Lung microvascular endothelial cell (primary cell): ENCODE measurements at regions not wholly inside any gene's neighbourhood (a gene's known extent, or its start where the extent isn't known, plus 50 kb on each side); places are given as distances from the start of the nearest gene placed in this dataset.

Experiments used
- DNase-seq, 2 donors: peaks; one replicate each; pipeline versions ENCODE4 v3.0.0 to v3.0.0-alpha.2; 2010; ENCODE audit warnings: low read depth in 2 of 2

- DNase-seq, result no peak
Observed at GRCh38 chr17:77001487-77001886, 133.3 kb downstream of the MGAT5B start.

- DNase-seq, result peak; percentile 20 to 44
Observed at GRCh38 chr17:77002103-77003045, 134.2 kb downstream of the MGAT5B start.

GRCh38 chr17:77003699-77004098 is 135.5 kb downstream of the MGAT5B start:
- DNase-seq, result no peak

- DNase-seq, result no peak
Observed at GRCh38 chr17:77006971-77007649, 133.7 kb upstream of the SEC14L1 start.

GRCh38 chr17:77009877-77010276 is 130.9 kb upstream of the SEC14L1 start:
- DNase-seq, result no peak

GRCh38 chr17:77010667-77011066 is 130.1 kb upstream of the SEC14L1 start:
- DNase-seq, result no peak

GRCh38 chr17:77011173-77012011 is 129.4 kb upstream of the SEC14L1 start:
- peak; percentile 59 to 68 for DNase-seq

GRCh38 chr17:77018504-77018903 is 122.3 kb upstream of the SEC14L1 start:
- DNase-seq, result no peak

- no peak for DNase-seq
Observed at GRCh38 chr17:77019893-77020379, 120.8 kb upstream of the SEC14L1 start.

GRCh38 chr17:77020973-77021372 is 119.8 kb upstream of the SEC14L1 start:
- no peak for DNase-seq

- DNase-seq, result no peak
Observed at GRCh38 chr17:77022766-77023165, 118.0 kb upstream of the SEC14L1 start.

GRCh38 chr17:77025781-77026180 is 115.0 kb upstream of the SEC14L1 start:
- DNase-seq, result no peak

GRCh38 chr17:77027271-77027889 is 113.4 kb upstream of the SEC14L1 start:
- no peak for DNase-seq

- no peak for DNase-seq
Observed at GRCh38 chr17:77028900-77029299, 111.9 kb upstream of the SEC14L1 start.

- no peak for DNase-seq
Observed at GRCh38 chr17:77032929-77033328, 107.8 kb upstream of the SEC14L1 start.

GRCh38 chr17:77033892-77034404 is 106.8 kb upstream of the SEC14L1 start:
- DNase-seq, result no peak

GRCh38 chr17:77034677-77035424 is 105.9 kb upstream of the SEC14L1 start:
- DNase-seq, result no peak

- no peak for DNase-seq
Observed at GRCh38 chr17:77035526-77035925, 105.2 kb upstream of the SEC14L1 start.

- no peak for DNase-seq
Observed at GRCh38 chr17:77036136-77036840, 104.5 kb upstream of the SEC14L1 start.
